ENCODE measurements at regions not wholly inside any gene's neighbourhood (a gene's known extent, or its start where the extent isn't known, plus 50 kb on each side); places are given as distances from the start of the nearest gene placed in this dataset.

- no peak for DNase-seq (ENCODE audit: low read depth)
- TF ChIP-seq CTCF (conservative IDR thresholded peaks at IDR 0.05; ENCODE audit: low read depth, low read length) = no peak
- H3K4me3 ChIP-seq (ENCODE audit: low read depth, low read length) = no peak overlapping the region
Observed at GRCh38 chr5:36478646-36479317, 127.6 kb upstream of the SLC1A3 start.

DNA sequence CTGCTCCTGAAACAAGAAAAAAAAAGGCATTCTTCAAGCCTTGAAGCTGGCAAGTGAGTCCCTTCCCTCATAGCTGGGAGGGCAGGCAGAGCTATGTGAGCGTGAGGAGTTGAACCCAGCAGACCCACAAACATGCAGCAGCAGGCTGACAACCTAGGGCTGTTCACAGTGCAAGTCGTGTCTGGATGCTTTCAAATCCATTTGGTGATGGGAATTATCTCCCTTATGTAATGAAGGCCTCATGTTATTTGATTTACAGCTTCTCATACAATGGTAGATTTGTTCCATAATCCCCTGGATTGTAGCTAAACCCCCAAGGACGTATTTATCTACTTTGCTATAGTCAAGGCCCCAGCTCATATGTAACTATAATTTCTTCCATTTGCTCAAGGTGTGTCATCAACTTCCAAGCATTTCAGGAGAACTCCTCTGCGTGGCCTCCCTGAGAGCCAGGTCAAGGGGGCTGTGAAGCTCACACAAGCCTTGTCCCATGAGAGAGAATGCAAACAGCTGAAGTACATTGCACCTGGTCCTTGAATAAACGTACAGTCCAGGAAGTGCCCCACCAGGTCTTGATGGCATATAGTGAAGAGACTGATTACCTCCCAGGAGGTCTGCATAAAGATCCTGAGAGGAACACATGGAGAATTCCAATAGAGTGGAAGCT is 124.8 kb upstream of the SLC1A3 start:
- TF ChIP-seq CTCF (conservative IDR thresholded peaks at IDR 0.05; ENCODE audit: low read depth, low read length) = no peak
- no peak overlapping the region for H3K4me3 ChIP-seq (ENCODE audit: low read depth, low read length)
- no peak for DNase-seq (ENCODE audit: low read depth)

DNA sequence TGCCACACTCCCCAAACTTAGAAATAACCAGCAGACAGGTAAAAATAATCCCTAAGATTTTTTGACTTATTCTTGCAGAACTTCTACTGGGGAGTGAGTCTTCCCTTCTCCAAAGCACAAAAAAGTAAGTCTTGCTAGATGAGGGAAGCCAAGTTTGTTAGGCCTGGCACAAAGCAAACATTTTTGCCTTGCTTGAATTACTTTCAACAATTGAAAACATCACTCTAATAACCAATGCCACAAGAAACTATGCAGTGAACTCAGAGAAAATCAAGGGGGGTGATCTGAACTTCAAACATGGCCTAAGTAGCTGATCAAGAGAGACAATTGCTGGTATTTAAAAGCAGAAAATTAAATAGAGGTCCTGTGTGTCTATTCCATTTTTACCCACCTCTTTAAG is 123.6 kb upstream of the SLC1A3 start:
- DNase-seq (ENCODE audit: low read depth) = no peak
- TF ChIP-seq CTCF (conservative IDR thresholded peaks at IDR 0.05; ENCODE audit: low read depth, low read length) = no peak
- H3K4me3 ChIP-seq (ENCODE audit: low read depth, low read length) = no peak overlapping the region

DNA sequence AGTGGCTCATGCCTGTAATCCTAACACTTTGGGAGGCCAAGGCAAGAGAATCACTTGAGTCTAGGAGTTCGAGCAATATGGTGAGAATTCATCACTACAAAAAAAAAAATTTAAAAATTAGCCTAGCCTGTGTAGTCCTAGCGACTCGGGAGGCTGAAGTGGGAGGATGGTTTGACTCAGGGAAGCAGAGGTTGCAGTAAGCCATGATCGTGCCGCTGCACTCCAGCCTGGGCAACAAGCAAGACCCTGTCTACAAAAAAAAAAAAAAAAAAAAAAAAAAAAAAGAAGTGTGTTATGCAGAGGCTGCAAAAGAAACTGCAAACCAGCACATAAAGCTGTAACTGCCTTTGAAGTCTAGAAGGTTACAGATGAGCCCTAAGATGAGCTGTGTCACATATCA is 116.9 kb upstream of the SLC1A3 start:
- TF ChIP-seq CTCF (conservative IDR thresholded peaks at IDR 0.05; ENCODE audit: low read depth, low read length) = no peak
- H3K4me3 ChIP-seq (ENCODE audit: low read depth, low read length) = no peak overlapping the region
- DNase-seq (ENCODE audit: low read depth) = no peak

DNA sequence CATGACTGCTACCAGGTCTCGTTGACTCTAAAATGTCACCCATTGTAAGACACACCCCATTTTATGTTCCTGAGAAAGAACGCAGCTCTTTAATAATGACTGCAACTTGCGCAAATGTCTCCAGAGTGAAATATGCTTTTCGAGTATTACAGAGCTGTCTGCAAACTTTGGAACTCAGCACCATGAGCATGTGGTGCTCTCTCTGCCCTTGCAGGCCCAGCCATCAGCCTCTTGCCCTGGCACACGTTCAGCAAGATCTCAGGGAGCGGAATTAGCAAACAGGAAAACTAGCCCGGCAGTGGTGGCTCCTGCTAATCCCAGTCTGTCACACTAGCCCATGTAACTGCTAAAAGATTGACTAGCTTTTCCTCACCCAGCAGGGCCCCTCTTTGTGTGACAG is 114.5 kb upstream of the SLC1A3 start:
- no peak for DNase-seq (ENCODE audit: low read depth)
- no peak for TF ChIP-seq CTCF (conservative IDR thresholded peaks at IDR 0.05; ENCODE audit: low read depth, low read length)

GRCh38 chr5:36492984-36493654 is 113.3 kb upstream of the SLC1A3 start:
- no peak overlapping the region for H3K4me3 ChIP-seq (ENCODE audit: low read depth, low read length)
- no peak for TF ChIP-seq CTCF (conservative IDR thresholded peaks at IDR 0.05; ENCODE audit: low read depth, low read length)
- peak; percentile 28 for DNase-seq (ENCODE audit: low read depth)

More for the DNA sequence above, 114.5 kb upstream of the SLC1A3 start:
- H3K4me3 ChIP-seq (ENCODE audit: low read depth, low read length) = no peak overlapping the region
